ENCODE measurements at regions not wholly inside any gene's neighbourhood (a gene's known extent, or its start where the extent isn't known, plus 50 kb on each side); places are given as distances from the start of the nearest gene placed in this dataset.

DNA sequence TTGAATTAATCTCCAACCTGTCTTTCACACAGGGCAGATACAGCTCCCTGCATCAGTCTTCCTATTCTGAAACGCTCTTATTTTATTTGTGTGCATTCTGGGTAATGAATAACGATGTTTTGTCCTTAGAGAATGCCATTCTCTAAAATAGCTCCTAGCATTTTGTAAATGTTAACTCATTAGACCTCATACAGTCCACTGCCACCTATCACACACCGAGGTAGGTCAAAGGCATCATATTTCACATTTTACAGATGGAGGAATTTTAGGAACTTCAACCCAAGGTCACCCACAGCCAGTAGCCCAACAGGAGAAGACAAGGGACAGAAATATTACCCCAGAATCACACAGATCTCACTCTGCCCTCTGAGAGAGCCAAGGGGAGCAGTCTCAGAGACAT lies 455.4 kb upstream of the GYPC start:
- 42% methylated on average over 3 of the region's 3 CpGs for WGBS
- H3K36me3 ChIP-seq (ENCODE audit: control insufficient read depth in 4 of 4, insufficient read depth in 3 of 4, low read depth in 1 of 4, low read length in 3 of 4): no peaks in the 10 kb centered on the region
- no peak overlapping the region for H3K4me3 ChIP-seq (ENCODE audit: low read depth in 1 of 3, low read length in 3 of 3)
- DNase-seq (ENCODE audit: low spot score): no peak
- TF ChIP-seq TAF1 (conservative IDR thresholded peaks at IDR 0.05) (no peak), FOXA2 (IDR thresholded peaks at IDR 0.05) (no peak), NR2F2 (IDR thresholded peaks at IDR 0.05) (no peak), GABPA (IDR thresholded peaks at IDR 0.05 in 1 of 2, conservative IDR thresholded peaks at IDR 0.05 in 1 of 2) (no peak), FOXA1 (IDR thresholded peaks at IDR 0.05) (no peak), RAD21 (IDR thresholded peaks at IDR 0.05) (no peak)
- TF ChIP-seq, protein P1, sequence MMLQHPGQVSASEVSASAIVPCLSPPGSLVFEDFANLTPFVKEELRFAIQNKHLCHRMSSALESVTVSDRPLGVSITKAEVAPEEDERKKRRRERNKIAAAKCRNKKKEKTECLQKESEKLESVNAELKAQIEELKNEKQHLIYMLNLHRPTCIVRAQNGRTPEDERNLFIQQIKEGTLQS (IDR thresholded peaks at IDR 0.05): no peak
- TF ChIP-seq, protein P2, sequence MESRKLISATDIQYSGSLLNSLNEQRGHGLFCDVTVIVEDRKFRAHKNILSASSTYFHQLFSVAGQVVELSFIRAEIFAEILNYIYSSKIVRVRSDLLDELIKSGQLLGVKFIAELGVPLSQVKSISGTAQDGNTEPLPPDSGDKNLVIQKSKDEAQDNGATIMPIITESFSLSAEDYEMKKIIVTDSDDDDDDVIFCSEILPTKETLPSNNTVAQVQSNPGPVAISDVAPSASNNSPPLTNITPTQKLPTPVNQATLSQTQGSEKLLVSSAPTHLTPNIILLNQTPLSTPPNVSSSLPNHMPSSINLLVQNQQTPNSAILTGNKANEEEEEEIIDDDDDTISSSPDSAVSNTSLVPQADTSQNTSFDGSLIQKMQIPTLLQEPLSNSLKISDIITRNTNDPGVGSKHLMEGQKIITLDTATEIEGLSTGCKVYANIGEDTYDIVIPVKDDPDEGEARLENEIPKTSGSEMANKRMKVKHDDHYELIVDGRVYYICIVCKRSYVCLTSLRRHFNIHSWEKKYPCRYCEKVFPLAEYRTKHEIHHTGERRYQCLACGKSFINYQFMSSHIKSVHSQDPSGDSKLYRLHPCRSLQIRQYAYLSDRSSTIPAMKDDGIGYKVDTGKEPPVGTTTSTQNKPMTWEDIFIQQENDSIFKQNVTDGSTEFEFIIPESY (IDR thresholded peaks at IDR 0.05): no peak
- H3K27ac ChIP-seq (ENCODE audit: low read depth in 1 of 2, low read length in 2 of 2): no peak overlapping the region
- no peaks in the 10 kb centered on the region for H3K4me1 ChIP-seq (ENCODE audit: control insufficient read depth in 4 of 4, insufficient read depth in 4 of 4, low read length in 3 of 4)
- no peak overlapping the region for H3K9ac ChIP-seq (ENCODE audit: low read depth in 1 of 2, low read length in 2 of 2)
- no peaks in the 10 kb centered on the region for H3K9me3 ChIP-seq (ENCODE audit: control insufficient read depth in 4 of 4, low read length in 3 of 4)
- no peaks in the 10 kb centered on the region for H3K27me3 ChIP-seq (ENCODE audit: control insufficient read depth in 4 of 4, insufficient read depth in 4 of 4, low read length in 3 of 4)

DNA sequence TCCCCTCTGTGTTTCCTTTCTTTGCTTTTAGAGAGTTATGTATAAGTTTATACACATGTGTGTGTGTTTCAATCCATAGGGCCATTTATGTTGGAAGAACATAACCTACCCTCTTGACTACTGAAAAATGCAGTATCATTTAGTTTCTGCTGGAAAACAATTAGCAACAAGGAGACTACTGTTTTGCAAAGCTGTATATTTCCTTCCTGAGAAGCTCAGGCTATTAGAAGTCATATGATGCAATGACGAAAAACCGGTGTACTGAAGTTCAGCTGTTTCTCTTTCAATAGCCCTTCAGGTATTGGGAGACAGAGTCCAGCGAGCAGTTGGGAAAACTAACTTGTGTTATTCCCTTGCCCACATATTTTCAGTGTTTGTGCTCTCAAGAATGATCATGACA lies 447.7 kb upstream of the GYPC start:
- Histone ChIP-seq H3K4me1 (ENCODE audit: control insufficient read depth in 4 of 4, insufficient read depth in 4 of 4, low read length in 3 of 4) (no peaks in the 10 kb centered on the region), H3K27ac (ENCODE audit: low read depth in 1 of 2, low read length in 2 of 2) (no peak overlapping the region), H3K36me3 (ENCODE audit: control insufficient read depth in 4 of 4, insufficient read depth in 3 of 4, low read depth in 1 of 4, low read length in 3 of 4) (no peaks in the 10 kb centered on the region), H3K9ac (ENCODE audit: low read depth in 1 of 2, low read length in 2 of 2) (no peak overlapping the region), H3K4me3 (ENCODE audit: low read depth in 1 of 3, low read length in 3 of 3) (no peak overlapping the region), H3K9me3 (ENCODE audit: control insufficient read depth in 4 of 4, low read length in 3 of 4) (no peaks in the 10 kb centered on the region), H3K27me3 (ENCODE audit: control insufficient read depth in 4 of 4, insufficient read depth in 4 of 4, low read length in 3 of 4) (no peaks in the 10 kb centered on the region)
- DNase-seq (ENCODE audit: low spot score): no peak
- TF ChIP-seq, protein P1 (IDR thresholded peaks at IDR 0.05): no peak
- WGBS: 54% methylated on average over 3 of the region's 3 CpGs

DNA sequence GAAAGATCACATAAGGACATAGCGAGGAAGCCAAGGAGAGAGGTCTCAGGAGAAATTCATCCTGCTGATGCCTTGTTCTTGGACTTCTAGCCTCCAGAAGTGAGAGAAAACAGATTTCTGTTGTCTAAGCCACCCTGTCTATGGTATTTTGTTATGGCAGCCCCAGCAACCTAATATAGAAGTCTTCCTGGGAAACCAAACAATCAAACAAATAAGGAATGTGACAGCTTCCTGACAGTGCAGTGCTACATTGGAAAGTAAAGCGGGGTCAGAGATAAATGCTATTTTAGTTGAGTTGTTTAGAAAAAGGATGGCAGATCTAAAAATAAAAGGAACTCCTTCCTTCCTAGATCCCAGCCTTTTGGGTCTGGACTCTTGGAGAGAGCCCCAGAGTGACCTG lies 443.2 kb upstream of the GYPC start:
- Histone ChIP-seq H3K4me1 (ENCODE audit: control insufficient read depth in 4 of 4, insufficient read depth in 4 of 4, low read length in 3 of 4) (no peaks in the 10 kb centered on the region), H3K36me3 (ENCODE audit: control insufficient read depth in 4 of 4, insufficient read depth in 3 of 4, low read depth in 1 of 4, low read length in 3 of 4) (no peaks in the 10 kb centered on the region), H3K27ac (ENCODE audit: low read depth in 1 of 2, low read length in 2 of 2) (no peak overlapping the region), H3K27me3 (ENCODE audit: control insufficient read depth in 4 of 4, insufficient read depth in 4 of 4, low read length in 3 of 4) (no peaks in the 10 kb centered on the region), H3K9ac (ENCODE audit: low read depth in 1 of 2, low read length in 2 of 2) (no peak overlapping the region), H3K9me3 (ENCODE audit: control insufficient read depth in 4 of 4, low read length in 3 of 4) (no peaks in the 10 kb centered on the region), H3K4me3 (ENCODE audit: low read depth in 1 of 3, low read length in 3 of 3) (no peak overlapping the region)
- TF ChIP-seq, protein P3, sequence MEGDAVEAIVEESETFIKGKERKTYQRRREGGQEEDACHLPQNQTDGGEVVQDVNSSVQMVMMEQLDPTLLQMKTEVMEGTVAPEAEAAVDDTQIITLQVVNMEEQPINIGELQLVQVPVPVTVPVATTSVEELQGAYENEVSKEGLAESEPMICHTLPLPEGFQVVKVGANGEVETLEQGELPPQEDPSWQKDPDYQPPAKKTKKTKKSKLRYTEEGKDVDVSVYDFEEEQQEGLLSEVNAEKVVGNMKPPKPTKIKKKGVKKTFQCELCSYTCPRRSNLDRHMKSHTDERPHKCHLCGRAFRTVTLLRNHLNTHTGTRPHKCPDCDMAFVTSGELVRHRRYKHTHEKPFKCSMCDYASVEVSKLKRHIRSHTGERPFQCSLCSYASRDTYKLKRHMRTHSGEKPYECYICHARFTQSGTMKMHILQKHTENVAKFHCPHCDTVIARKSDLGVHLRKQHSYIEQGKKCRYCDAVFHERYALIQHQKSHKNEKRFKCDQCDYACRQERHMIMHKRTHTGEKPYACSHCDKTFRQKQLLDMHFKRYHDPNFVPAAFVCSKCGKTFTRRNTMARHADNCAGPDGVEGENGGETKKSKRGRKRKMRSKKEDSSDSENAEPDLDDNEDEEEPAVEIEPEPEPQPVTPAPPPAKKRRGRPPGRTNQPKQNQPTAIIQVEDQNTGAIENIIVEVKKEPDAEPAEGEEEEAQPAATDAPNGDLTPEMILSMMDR (IDR thresholded peaks at IDR 0.05; ENCODE audit: low read depth, low read length, missing input control): no peak
- TF ChIP-seq, protein P1 (IDR thresholded peaks at IDR 0.05): no peak
- TF ChIP-seq, protein P2 (IDR thresholded peaks at IDR 0.05): no peak
- TF ChIP-seq RXRA (IDR thresholded peaks at IDR 0.05) (no peak), NR2F2 (IDR thresholded peaks at IDR 0.05) (no peak), TAF1 (conservative IDR thresholded peaks at IDR 0.05) (no peak), JUND (IDR thresholded peaks at IDR 0.05) (no peak), YY1 (IDR thresholded peaks at IDR 0.05) (no peak), SP1 (IDR thresholded peaks at IDR 0.05) (no peak), RAD21 (IDR thresholded peaks at IDR 0.05) (no peak), FOXA2 (IDR thresholded peaks at IDR 0.05) (no peak), HNF4G (IDR thresholded peaks at IDR 0.05) (no peak), GABPA (IDR thresholded peaks at IDR 0.05 in 1 of 2, conservative IDR thresholded peaks at IDR 0.05 in 1 of 2) (no peak), HNF4A (conservative IDR thresholded peaks at IDR 0.05) (no peak), EGR1 (IDR thresholded peaks at IDR 0.05; ENCODE audit: low read depth in 2 of 2) (no peak)
- TF ChIP-seq, protein P4, sequence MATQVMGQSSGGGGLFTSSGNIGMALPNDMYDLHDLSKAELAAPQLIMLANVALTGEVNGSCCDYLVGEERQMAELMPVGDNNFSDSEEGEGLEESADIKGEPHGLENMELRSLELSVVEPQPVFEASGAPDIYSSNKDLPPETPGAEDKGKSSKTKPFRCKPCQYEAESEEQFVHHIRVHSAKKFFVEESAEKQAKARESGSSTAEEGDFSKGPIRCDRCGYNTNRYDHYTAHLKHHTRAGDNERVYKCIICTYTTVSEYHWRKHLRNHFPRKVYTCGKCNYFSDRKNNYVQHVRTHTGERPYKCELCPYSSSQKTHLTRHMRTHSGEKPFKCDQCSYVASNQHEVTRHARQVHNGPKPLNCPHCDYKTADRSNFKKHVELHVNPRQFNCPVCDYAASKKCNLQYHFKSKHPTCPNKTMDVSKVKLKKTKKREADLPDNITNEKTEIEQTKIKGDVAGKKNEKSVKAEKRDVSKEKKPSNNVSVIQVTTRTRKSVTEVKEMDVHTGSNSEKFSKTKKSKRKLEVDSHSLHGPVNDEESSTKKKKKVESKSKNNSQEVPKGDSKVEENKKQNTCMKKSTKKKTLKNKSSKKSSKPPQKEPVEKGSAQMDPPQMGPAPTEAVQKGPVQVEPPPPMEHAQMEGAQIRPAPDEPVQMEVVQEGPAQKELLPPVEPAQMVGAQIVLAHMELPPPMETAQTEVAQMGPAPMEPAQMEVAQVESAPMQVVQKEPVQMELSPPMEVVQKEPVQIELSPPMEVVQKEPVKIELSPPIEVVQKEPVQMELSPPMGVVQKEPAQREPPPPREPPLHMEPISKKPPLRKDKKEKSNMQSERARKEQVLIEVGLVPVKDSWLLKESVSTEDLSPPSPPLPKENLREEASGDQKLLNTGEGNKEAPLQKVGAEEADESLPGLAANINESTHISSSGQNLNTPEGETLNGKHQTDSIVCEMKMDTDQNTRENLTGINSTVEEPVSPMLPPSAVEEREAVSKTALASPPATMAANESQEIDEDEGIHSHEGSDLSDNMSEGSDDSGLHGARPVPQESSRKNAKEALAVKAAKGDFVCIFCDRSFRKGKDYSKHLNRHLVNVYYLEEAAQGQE (IDR thresholded peaks at IDR 0.05): no peak
- TF ChIP-seq, protein P5, sequence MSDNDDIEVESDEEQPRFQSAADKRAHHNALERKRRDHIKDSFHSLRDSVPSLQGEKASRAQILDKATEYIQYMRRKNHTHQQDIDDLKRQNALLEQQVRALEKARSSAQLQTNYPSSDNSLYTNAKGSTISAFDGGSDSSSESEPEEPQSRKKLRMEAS (IDR thresholded peaks at IDR 0.05): no peak
- 70% methylated on average over 2 of the region's 2 CpGs for WGBS
- DNase-seq (ENCODE audit: low spot score): no peak
